H9 (cell line): ENCODE measurements at regions not wholly inside any gene's neighbourhood (a gene's known extent, or its start where the extent isn't known, plus 50 kb on each side); places are given as distances from the start of the nearest gene placed in this dataset.

Experiments
- DNase-seq: peaks from one replicate; pipeline ENCODE4 v3.0.0-alpha.2; 2017
- H2AFZ ChIP-seq: one replicate; pipeline ENCODE4 v1.6.1; 2013; ENCODE audit warnings: mild to moderate bottlenecking, low read length, control low read depth, moderate library complexity
- H2AK5ac ChIP-seq: 2 replicates; pipeline ENCODE4 v1.6.1; 2013; ENCODE audit warnings: low read length, control low read depth, mixed read lengths; ENCODE audit not compliant: insufficient read length
- H2BK120ac ChIP-seq: one replicate; pipeline ENCODE4 v1.6.1; 2013; ENCODE audit warnings: low read depth, mild to moderate bottlenecking, low read length, control low read depth, inconsistent platforms; ENCODE audit not compliant: poor library complexity, severe bottlenecking
- H2BK12ac ChIP-seq: 2 replicates; pipeline ENCODE4 v1.6.1; 2013; ENCODE audit warnings: low read length, control low read depth, mixed read lengths, low read depth; ENCODE audit not compliant: insufficient read length
- H2BK15ac ChIP-seq: 2 replicates; pipeline ENCODE4 v1.6.1; 2013; ENCODE audit warnings: low read depth, low read length, control low read depth
- H2BK20ac ChIP-seq: one replicate; pipeline ENCODE4 v1.6.1; 2013; ENCODE audit warnings: low read depth, mild to moderate bottlenecking, low read length, control low read depth, inconsistent platforms; ENCODE audit not compliant: poor library complexity, severe bottlenecking
- H2BK5ac ChIP-seq: 2 replicates; pipeline ENCODE4 v1.6.1; 2013; ENCODE audit warnings: low read length, control low read depth, mixed read lengths; ENCODE audit not compliant: insufficient read length
- H3K14ac ChIP-seq: 2 replicates; pipeline ENCODE4 v1.6.1; 2013; ENCODE audit warnings: low read length, control low read depth; ENCODE audit not compliant: insufficient read depth
- H3K18ac ChIP-seq: 2 replicates; pipeline ENCODE4 v1.6.1; 2013; ENCODE audit warnings: low read depth, mild to moderate bottlenecking, mixed read lengths, low read length, control low read depth; ENCODE audit not compliant: insufficient read length
- H3K23ac ChIP-seq: 2 replicates; pipeline ENCODE4 v1.6.1; 2013; ENCODE audit warnings: low read length, control low read depth, mixed read lengths, low read depth; ENCODE audit not compliant: insufficient read length
- H3K23me2 ChIP-seq: 2 replicates; pipeline ENCODE4 v1.6.1; 2013; ENCODE audit warnings: low read depth, mild to moderate bottlenecking, mixed read lengths, low read length, control low read depth; ENCODE audit not compliant: insufficient read length, poor library complexity, severe bottlenecking
- H3K27ac ChIP-seq: 2 replicates; pipeline ENCODE4 v1.5.1; 2013; ENCODE audit warnings: low read length, control low read depth, mixed read lengths, low read depth; ENCODE audit not compliant: insufficient read length
- H3K27me3 ChIP-seq: 2 replicates; pipeline ENCODE4 v1.6.1; 2013; ENCODE audit warnings: low read length, control low read depth, inconsistent platforms; ENCODE audit not compliant: insufficient read depth
- H3K4ac ChIP-seq: 2 replicates; pipeline ENCODE4 v1.6.1; 2013; ENCODE audit warnings: low read depth, mild to moderate bottlenecking, control low read depth, inconsistent platforms, low read length, moderate library complexity
- H3K4me1 ChIP-seq: 2 replicates; pipeline ENCODE4 v1.6.1; 2013; ENCODE audit warnings: low read length, control low read depth, inconsistent platforms; ENCODE audit not compliant: insufficient read depth
- H3K4me2 ChIP-seq: 2 replicates; pipeline ENCODE4 v1.6.1; 2013; ENCODE audit warnings: low read length, control low read depth, mixed read lengths; ENCODE audit not compliant: insufficient read length, insufficient read depth
- H3K56ac ChIP-seq: 2 replicates; pipeline ENCODE4 v1.6.1; 2013; ENCODE audit warnings: low read depth, mild to moderate bottlenecking, mixed read lengths, low read length, control low read depth; ENCODE audit not compliant: insufficient read length
- H3K79me1 ChIP-seq: 2 replicates; pipeline ENCODE4 v1.6.1; 2013; ENCODE audit warnings: low read depth, mild to moderate bottlenecking, moderate library complexity, low read length, control low read depth, inconsistent platforms; ENCODE audit not compliant: insufficient read depth, poor library complexity, severe bottlenecking
- H3K79me2 ChIP-seq: 2 replicates; pipeline ENCODE4 v1.6.1; 2013; ENCODE audit warnings: low read length, control low read depth, inconsistent platforms; ENCODE audit not compliant: insufficient read depth
- H3K9ac ChIP-seq: 2 replicates; pipeline ENCODE4 v1.6.1; 2013; ENCODE audit warnings: low read length, control low read depth, mixed read lengths; ENCODE audit not compliant: insufficient read length; ENCODE audit errors: extremely low read depth
- H3K9me3 ChIP-seq: one replicate; pipeline ENCODE4 v1.6.1; 2013; ENCODE audit warnings: low read depth, low read length, inconsistent platforms; ENCODE audit not compliant: control insufficient read depth
- H3T11ph ChIP-seq: one replicate; pipeline ENCODE4 v1.6.1; 2013; ENCODE audit warnings: mild to moderate bottlenecking, low read length, control low read depth, inconsistent platforms
- H4K20me1 ChIP-seq: one replicate; pipeline ENCODE4 v1.6.1; 2013; ENCODE audit not compliant: control insufficient read depth, insufficient read length, insufficient read depth
- H4K5ac ChIP-seq: 2 replicates; pipeline ENCODE4 v1.6.1; 2013; ENCODE audit warnings: low read depth, mild to moderate bottlenecking, mixed read lengths, low read length, control low read depth; ENCODE audit not compliant: insufficient read length
- H4K8ac ChIP-seq: replicated peaks from 2 replicates; pipeline ENCODE4 v1.6.1; 2013; ENCODE audit warnings: low read length, control low read depth, mixed read lengths, low read depth; ENCODE audit not compliant: insufficient read length
- H4K91ac ChIP-seq: 2 replicates; pipeline ENCODE4 v1.6.1; 2013; ENCODE audit warnings: low read depth, mild to moderate bottlenecking, moderate library complexity, mixed read lengths, low read length, control low read depth; ENCODE audit not compliant: insufficient read length
- H3K27ac Mint-ChIP-seq, 3 experiments: 2 replicates in 2 of 3; 3 replicates in 1 of 3; pipeline ENCODE4 v1.8.0; 2020 to 2021; ENCODE audit warnings: mixed read lengths in 3 of 3, mild to moderate bottlenecking in 1 of 3, moderate library complexity in 1 of 3
- H3K27me3 Mint-ChIP-seq: 2 replicates; pipeline ENCODE4 v1.8.0; 2021; ENCODE audit warnings: low read depth, mild to moderate bottlenecking, moderate library complexity, mixed read lengths
- H3K36me3 Mint-ChIP-seq, 3 experiments: 2 replicates in 2 of 3; 3 replicates in 1 of 3; pipeline ENCODE4 v1.8.0; 2020 to 2021; ENCODE audit warnings: low read depth in 3 of 3, mixed read lengths in 3 of 3; ENCODE audit not compliant: insufficient read depth in 1 of 3
- H3K4me1 Mint-ChIP-seq, 2 experiments: 2 replicates each; pipeline ENCODE4 v1.8.0; 2020; ENCODE audit warnings: mixed read lengths in 2 of 2
- H3K4me3 Mint-ChIP-seq, 2 experiments: 2 replicates in 1 of 2; 3 replicates in 1 of 2; pipeline ENCODE4 v1.8.0; 2020 to 2021; ENCODE audit warnings: mild to moderate bottlenecking in 2 of 2, mixed read lengths in 2 of 2, moderate library complexity in 1 of 2
- H3K9me3 Mint-ChIP-seq, 2 experiments: 2 replicates in 1 of 2; 3 replicates in 1 of 2; pipeline ENCODE4 v1.8.0; 2020; ENCODE audit warnings: mild to moderate bottlenecking in 2 of 2, mixed read lengths in 2 of 2, moderate library complexity in 1 of 2
- WGBS: extraction: QIAGEN DNeasy Blood & Tissue Kit; methylation state at CpG from one replicate; pipeline ENCODE4 v1.1.7; 2013; ENCODE audit warnings: missing lambda C conversion rate, low lambda C conversion rate, mixed read lengths; ENCODE audit not compliant: insufficient read length; ENCODE audit errors: extremely low coverage; 5-methylcytosine and 5-hydroxymethylcytosine counted together
- TF ChIP-seq, protein P1 (sequence below): fragments of 200-600 bp; sonication (generic); conservative IDR thresholded peaks from 3 replicates; pipeline ENCODE4 v1.8.0; 2021; ENCODE audit warnings: antibody characterized with exemption, mild to moderate bottlenecking

DNA sequence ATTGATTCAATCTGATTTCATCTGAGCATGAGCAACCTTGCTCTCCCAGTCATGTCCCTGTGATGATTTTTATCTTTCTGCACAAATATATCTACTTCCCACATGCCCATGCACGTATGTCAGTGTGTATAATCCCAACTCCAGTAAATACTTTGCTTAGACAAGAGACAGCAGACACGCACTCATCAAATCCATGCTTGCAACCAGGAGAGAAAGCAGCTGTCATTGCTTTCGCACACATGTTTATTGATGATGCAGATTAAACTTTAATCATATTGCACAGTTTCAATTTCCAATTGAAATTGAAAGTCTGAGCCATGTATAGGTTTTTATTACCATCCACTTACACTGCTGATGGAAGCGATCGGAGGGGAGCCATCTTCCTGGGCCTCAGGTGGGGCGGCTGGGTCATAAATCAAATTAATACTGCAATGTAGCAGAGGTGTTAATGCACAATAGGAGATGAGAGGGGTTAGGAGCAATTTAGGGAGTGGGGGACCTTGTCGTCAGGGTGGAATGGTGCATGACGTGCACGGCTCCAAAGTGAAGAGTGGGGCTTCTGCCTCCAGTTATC lies 68.6 kb upstream of the SRRM4 start:
- no peak overlapping the region for H3K14ac ChIP-seq
- no peak overlapping the region for H3K27ac ChIP-seq
- 0 out of 4 replicates have a peak, but pooled peaks cover 0 to 4% of the 10 kb centered on the region in 2 experiments for H3K4me1 Mint-ChIP-seq

More for the DNA sequence above, 68.6 kb upstream of the SRRM4 start:
- H3T11ph ChIP-seq = no peak overlapping the region
- H3K23me2 ChIP-seq = no peaks in the 10 kb centered on the region
- no peaks in the 10 kb centered on the region for H4K20me1 ChIP-seq
- H3K27ac Mint-ChIP-seq = no peak overlapping the region
- no peak overlapping the region for H2BK20ac ChIP-seq
- no peak overlapping the region for H2BK15ac ChIP-seq
- H3K9ac ChIP-seq = no peak overlapping the region
- H3K4me2 ChIP-seq = no peak overlapping the region
- no peak overlapping the region for H4K5ac ChIP-seq
- H3K4me1 ChIP-seq = no peaks in the 10 kb centered on the region
- H3K4me3 Mint-ChIP-seq = no peak overlapping the region
- H3K23ac ChIP-seq = no peak overlapping the region
- no peak overlapping the region for H2BK12ac ChIP-seq
- H2AK5ac ChIP-seq = no peak overlapping the region
- no peak overlapping the region for H3K56ac ChIP-seq
- H3K79me2 ChIP-seq = no peaks in the 10 kb centered on the region
- no peaks in the 10 kb centered on the region for H3K36me3 Mint-ChIP-seq
- H3K9me3 Mint-ChIP-seq = no peaks in the 10 kb centered on the region
- H2BK120ac ChIP-seq = no peak overlapping the region
- no CpG with 5 or more reads among the region's 9 CpGs for whole genome bisulfite sequencing
- H4K8ac ChIP-seq = no peak overlapping the region
- no peak overlapping the region for H4K91ac ChIP-seq
- no peaks in the 10 kb centered on the region for H3K9me3 ChIP-seq
- H2AFZ ChIP-seq = no peak overlapping the region
- no peak overlapping the region for H3K18ac ChIP-seq
- H3K27me3 Mint-ChIP-seq = peaks cover 30% of the 10 kb centered on the region
- DNase-seq = no peak
- no peak overlapping the region for H2BK5ac ChIP-seq
- no peak overlapping the region for H3K4ac ChIP-seq
- H3K27me3 ChIP-seq = no peaks in the 10 kb centered on the region
- no peaks in the 10 kb centered on the region for H3K79me1 ChIP-seq
- TF ChIP-seq, protein P1, sequence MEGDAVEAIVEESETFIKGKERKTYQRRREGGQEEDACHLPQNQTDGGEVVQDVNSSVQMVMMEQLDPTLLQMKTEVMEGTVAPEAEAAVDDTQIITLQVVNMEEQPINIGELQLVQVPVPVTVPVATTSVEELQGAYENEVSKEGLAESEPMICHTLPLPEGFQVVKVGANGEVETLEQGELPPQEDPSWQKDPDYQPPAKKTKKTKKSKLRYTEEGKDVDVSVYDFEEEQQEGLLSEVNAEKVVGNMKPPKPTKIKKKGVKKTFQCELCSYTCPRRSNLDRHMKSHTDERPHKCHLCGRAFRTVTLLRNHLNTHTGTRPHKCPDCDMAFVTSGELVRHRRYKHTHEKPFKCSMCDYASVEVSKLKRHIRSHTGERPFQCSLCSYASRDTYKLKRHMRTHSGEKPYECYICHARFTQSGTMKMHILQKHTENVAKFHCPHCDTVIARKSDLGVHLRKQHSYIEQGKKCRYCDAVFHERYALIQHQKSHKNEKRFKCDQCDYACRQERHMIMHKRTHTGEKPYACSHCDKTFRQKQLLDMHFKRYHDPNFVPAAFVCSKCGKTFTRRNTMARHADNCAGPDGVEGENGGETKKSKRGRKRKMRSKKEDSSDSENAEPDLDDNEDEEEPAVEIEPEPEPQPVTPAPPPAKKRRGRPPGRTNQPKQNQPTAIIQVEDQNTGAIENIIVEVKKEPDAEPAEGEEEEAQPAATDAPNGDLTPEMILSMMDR = no peak
